ENCODE measurements at regions not wholly inside any gene's neighbourhood (a gene's known extent, or its start where the extent isn't known, plus 50 kb on each side); places are given as distances from the start of the nearest gene placed in this dataset.

- no peak for DNase-seq (ENCODE audit: low read depth)
Measured at GRCh38 chr1:5597991-5598823, 394.0 kb downstream of the NPHP4 start.

GRCh38 chr1:5597171-5597850 is 394.9 kb downstream of the NPHP4 start:
- DNase-seq (ENCODE audit: low read depth): no peak

- no peak for DNase-seq (ENCODE audit: low read depth)
Measured at GRCh38 chr1:5596651-5597050, 395.6 kb downstream of the NPHP4 start.

GRCh38 chr1:5595531-5596170 is 396.6 kb downstream of the NPHP4 start:
- DNase-seq (ENCODE audit: low read depth): no peak

- no peak for DNase-seq (ENCODE audit: low read depth)
Measured at GRCh38 chr1:5594056-5594956, 397.9 kb downstream of the NPHP4 start.

- DNase-seq (ENCODE audit: low read depth): no peak
Measured at GRCh38 chr1:5590717-5591116, 401.5 kb downstream of the NPHP4 start.

GRCh38 chr1:5586629-5587028 is 405.6 kb downstream of the NPHP4 start:
- DNase-seq (ENCODE audit: low read depth): no peak

GRCh38 chr1:5585256-5585655 is 407.0 kb downstream of the NPHP4 start:
- no peak for DNase-seq (ENCODE audit: low read depth)

- DNase-seq (ENCODE audit: low read depth): no peak
Measured at GRCh38 chr1:5580926-5581325, 411.3 kb downstream of the NPHP4 start.

GRCh38 chr1:5579966-5580365 is 412.3 kb downstream of the NPHP4 start:
- DNase-seq (ENCODE audit: low read depth): no peak

GRCh38 chr1:5578690-5579089 is 413.5 kb downstream of the NPHP4 start:
- no peak for DNase-seq (ENCODE audit: low read depth)

- no peak for DNase-seq (ENCODE audit: low read depth)
Measured at GRCh38 chr1:5577255-5578040, 414.8 kb downstream of the NPHP4 start.

- DNase-seq (ENCODE audit: low read depth): no peak
Measured at GRCh38 chr1:5576673-5577065, 415.6 kb downstream of the NPHP4 start.

- no peak for DNase-seq (ENCODE audit: low read depth)
Measured at GRCh38 chr1:5576011-5576672, 416.1 kb downstream of the NPHP4 start.

GRCh38 chr1:5575396-5575940 is 416.8 kb downstream of the NPHP4 start:
- DNase-seq (ENCODE audit: low read depth): no peak

- no peak for DNase-seq (ENCODE audit: low read depth)
Measured at GRCh38 chr1:5574641-5575040, 417.6 kb downstream of the NPHP4 start.

- DNase-seq (ENCODE audit: low read depth): no peak
Measured at GRCh38 chr1:5572794-5573193, 419.4 kb downstream of the NPHP4 start.

GRCh38 chr1:5571861-5572401 is 420.3 kb downstream of the NPHP4 start:
- no peak for DNase-seq (ENCODE audit: low read depth)

- DNase-seq (ENCODE audit: low read depth): no peak
Measured at GRCh38 chr1:5571438-5571837, 420.8 kb downstream of the NPHP4 start.

- no peak for DNase-seq (ENCODE audit: low read depth)
Measured at GRCh38 chr1:5570931-5571330, 421.3 kb downstream of the NPHP4 start.
